ENCODE measurements at regions not wholly inside any gene's neighbourhood (a gene's known extent, or its start where the extent isn't known, plus 50 kb on each side); places are given as distances from the start of the nearest gene placed in this dataset.

- Mint-ChIP-seq H3K9me3 (ENCODE audit: unreplicated experiment) (no peaks in the 10 kb centered on the region), H3K36me3 (ENCODE audit: insufficient read depth, unreplicated experiment) (no peaks in the 10 kb centered on the region), H3K27ac (ENCODE audit: unreplicated experiment) (no peak overlapping the region), H3K4me1 (ENCODE audit: low read depth, unreplicated experiment) (no peaks in the 10 kb centered on the region), H3K4me3 (ENCODE audit: unreplicated experiment) (no peak overlapping the region), H3K27me3 (ENCODE audit: insufficient read depth, unreplicated experiment) (peaks cover 18% of the 10 kb centered on the region)
- no peaks in the 10 kb centered on the region for H3K36me3 ChIP-seq (ENCODE audit: control insufficient read depth, insufficient read depth, low read length)
- POLR2A ChIA-PET: no interaction called here
- no peaks in the 10 kb centered on the region for H3K4me1 ChIP-seq
- no peaks in the 10 kb centered on the region for H3K27me3 ChIP-seq (replicated peaks; ENCODE audit: control insufficient read depth, insufficient read depth, low read length)
- DNase-seq: no peak
- no peak overlapping the region for H3K4me3 ChIP-seq (ENCODE audit: low read depth, low read length)
- no peak for TF ChIP-seq CTCF (IDR thresholded peaks at IDR 0.05; ENCODE audit: insufficient read depth in 1 of 2, low read depth in 1 of 2, low read length in 1 of 2, severe bottlenecking in 1 of 2, unreplicated experiment in 1 of 2)
- H3K9me3 ChIP-seq: no peaks in the 10 kb centered on the region
- intact Hi-C loops (cut with micrococcal nuclease; ENCODE audit: unreplicated experiment): no loop called here
- no TSS peak for BruUV-seq (replicated peaks)
- CTCF ChIA-PET: no interaction called here
Observed at GRCh38 chr14:97055355-97055754, 258.2 kb downstream of the VRK1 start.

GRCh38 chr14:97056086-97056485 lies 258.9 kb downstream of the VRK1 start:
- intact Hi-C loops (cut with micrococcal nuclease; ENCODE audit: unreplicated experiment): no loop called here
- H3K27ac Mint-ChIP-seq (ENCODE audit: unreplicated experiment): no peak overlapping the region
- H3K27me3 ChIP-seq (replicated peaks; ENCODE audit: control insufficient read depth, insufficient read depth, low read length): no peaks in the 10 kb centered on the region
- no peaks in the 10 kb centered on the region for H3K9me3 ChIP-seq
- no peak overlapping the region for H3K4me3 ChIP-seq (ENCODE audit: low read depth, low read length)
- no peaks in the 10 kb centered on the region for H3K4me1 ChIP-seq
- no peak for DNase-seq
- H3K36me3 ChIP-seq (ENCODE audit: control insufficient read depth, insufficient read depth, low read length): no peaks in the 10 kb centered on the region
- CTCF ChIA-PET: interaction anchor here (0.7 kb wide), 1 partner anchor 1902 kb away, joined by 4 read pairs; no protein-coding TSS in a partner anchor
- H3K36me3 Mint-ChIP-seq (ENCODE audit: insufficient read depth, unreplicated experiment): no peaks in the 10 kb centered on the region
- TF ChIP-seq CTCF (IDR thresholded peaks at IDR 0.05; ENCODE audit: insufficient read depth in 1 of 2, low read depth in 1 of 2, low read length in 1 of 2, severe bottlenecking in 1 of 2, unreplicated experiment in 1 of 2): no peak
- no peaks in the 10 kb centered on the region for H3K4me1 Mint-ChIP-seq (ENCODE audit: low read depth, unreplicated experiment)
- H3K4me3 Mint-ChIP-seq (ENCODE audit: unreplicated experiment): no peak overlapping the region
- BruUV-seq (replicated peaks): no TSS peak
- peaks cover 18% of the 10 kb centered on the region for H3K27me3 Mint-ChIP-seq (ENCODE audit: insufficient read depth, unreplicated experiment)
- H3K9me3 Mint-ChIP-seq (ENCODE audit: unreplicated experiment): no peaks in the 10 kb centered on the region
- POLR2A ChIA-PET: no interaction called here

- H3K4me1 ChIP-seq: no peaks in the 10 kb centered on the region
- ChIA-PET CTCF (no interaction called here), POLR2A (no interaction called here)
- no peaks in the 10 kb centered on the region for H3K27me3 ChIP-seq (replicated peaks; ENCODE audit: control insufficient read depth, insufficient read depth, low read length)
- H3K4me3 ChIP-seq (ENCODE audit: low read depth, low read length): no peak overlapping the region
- no peaks in the 10 kb centered on the region for H3K9me3 Mint-ChIP-seq (ENCODE audit: unreplicated experiment)
- H3K36me3 ChIP-seq (ENCODE audit: control insufficient read depth, insufficient read depth, low read length): no peaks in the 10 kb centered on the region
- no TSS peak for BruUV-seq (replicated peaks)
- H3K27me3 Mint-ChIP-seq (ENCODE audit: insufficient read depth, unreplicated experiment): peaks cover 14% of the 10 kb centered on the region
- no peak overlapping the region for H3K27ac Mint-ChIP-seq (ENCODE audit: unreplicated experiment)
- no peaks in the 10 kb centered on the region for H3K9me3 ChIP-seq
- no peak for TF ChIP-seq CTCF (IDR thresholded peaks at IDR 0.05; ENCODE audit: insufficient read depth in 1 of 2, low read depth in 1 of 2, low read length in 1 of 2, severe bottlenecking in 1 of 2, unreplicated experiment in 1 of 2)
- no peak overlapping the region for H3K4me3 Mint-ChIP-seq (ENCODE audit: unreplicated experiment)
- H3K36me3 Mint-ChIP-seq (ENCODE audit: insufficient read depth, unreplicated experiment): no peaks in the 10 kb centered on the region
- H3K4me1 Mint-ChIP-seq (ENCODE audit: low read depth, unreplicated experiment): no peaks in the 10 kb centered on the region
- DNase-seq: no peak
- intact Hi-C loops (cut with micrococcal nuclease; ENCODE audit: unreplicated experiment): no loop called here
Observed at GRCh38 chr14:97057238-97058073, 260.3 kb downstream of the VRK1 start.

All from Caco-2 (cell line).